Esophagus mucosa (tissue), 1 donor: ENCODE measurements at regions not wholly inside any gene's neighbourhood (a gene's known extent, or its start where the extent isn't known, plus 50 kb on each side); places are given as distances from the start of the nearest gene placed in this dataset.
"Not testable (repeated sequence)": the region's sequence is repeated elsewhere in the genome, so short reads cannot be mapped to it uniquely, and the experiment has no call there.

Experiments
- ATAC-seq: fragments of 200-7000 bp; cut with Tn5 transposase; one replicate; pipeline ENCODE4 v1.9.1; 2020
- donor health status: DM: yes; HTN: yes; CAD: no.

GRCh38 chr12:46487567-46488131, 115.1 kb upstream of the SLC38A2 start:
- no peak for ATAC-seq

- peak; percentile 43 for ATAC-seq
Measured at GRCh38 chr12:46486588-46486987, 114.0 kb upstream of the SLC38A2 start.

- no peak for ATAC-seq
Measured at GRCh38 chr12:46485853-46486252, 113.3 kb upstream of the SLC38A2 start.

DNA sequence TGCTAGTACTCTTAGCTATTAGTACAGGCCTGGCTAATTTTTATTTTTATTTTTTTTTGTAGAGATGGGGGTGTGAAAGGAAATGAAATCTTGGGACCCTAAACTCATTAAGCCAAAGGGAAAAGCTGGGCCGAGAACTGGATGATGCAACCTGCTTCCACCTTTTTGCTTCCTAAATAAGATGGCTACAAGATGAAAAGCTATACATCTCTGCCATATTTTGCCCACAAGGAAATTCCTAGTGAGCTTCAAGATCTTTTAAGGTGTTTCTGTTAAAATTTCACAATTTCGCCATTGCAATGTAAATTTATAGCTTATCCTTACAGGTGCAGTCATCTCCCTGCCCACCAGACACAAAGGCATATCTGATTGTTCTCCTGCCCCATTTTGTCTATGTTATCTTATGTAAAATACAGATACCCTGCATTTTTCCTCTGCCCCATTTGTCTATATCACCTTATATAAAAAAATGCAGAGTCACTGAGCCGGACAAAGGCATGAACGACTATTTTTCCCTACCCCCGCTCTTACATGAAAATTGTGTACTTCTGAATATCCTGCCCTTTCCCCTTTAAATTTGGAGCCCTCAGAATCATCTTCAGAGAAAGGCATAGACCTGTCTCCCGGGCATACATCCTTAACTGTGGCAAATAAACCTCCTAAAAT, 112.0 kb upstream of the SLC38A2 start:
- no peak for ATAC-seq

- ATAC-seq: no peak
Measured at GRCh38 chr12:46483572-46484395, 111.2 kb upstream of the SLC38A2 start.

GRCh38 chr12:46480724-46481123, 108.2 kb upstream of the SLC38A2 start:
- ATAC-seq: no peak

DNA sequence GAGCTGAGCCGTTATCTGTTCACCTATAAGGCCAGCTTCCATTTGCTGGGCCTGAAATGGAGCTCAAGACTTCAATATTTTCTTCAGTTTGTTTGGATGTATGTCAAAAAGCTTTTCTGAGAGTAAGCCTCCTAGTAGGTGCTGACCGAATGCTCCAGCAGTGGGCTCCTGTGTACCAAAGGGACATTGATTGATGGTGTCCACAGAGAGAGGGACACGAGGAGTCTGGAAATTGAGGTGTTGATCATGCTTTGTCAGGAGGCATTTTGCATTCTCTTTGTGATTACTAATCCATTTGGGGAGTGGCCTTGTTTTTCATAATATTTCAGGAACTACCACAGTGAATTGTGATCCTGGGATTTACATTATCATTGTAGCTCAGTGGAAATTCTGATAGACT, 107.7 kb upstream of the SLC38A2 start:
- ATAC-seq: no peak

DNA sequence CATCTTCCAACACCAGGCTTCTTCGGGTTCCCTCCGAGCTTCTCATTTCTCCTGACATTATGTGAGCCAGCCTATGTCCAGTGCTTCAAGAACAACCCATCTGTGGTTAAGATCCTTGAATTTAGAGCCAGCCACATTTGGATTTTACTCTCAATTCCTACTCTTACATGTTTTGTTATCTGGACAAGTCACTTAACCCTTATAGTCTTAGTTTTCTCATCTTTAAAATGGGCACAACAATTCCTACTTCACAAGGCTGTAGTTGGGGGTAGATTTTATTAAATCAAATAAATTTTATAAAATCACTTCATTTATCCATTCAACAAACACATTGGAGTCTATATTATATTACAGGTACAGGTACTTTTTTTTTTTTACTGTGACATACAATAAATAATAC, 105.5 kb upstream of the SLC38A2 start:
- ATAC-seq: no peak

DNA sequence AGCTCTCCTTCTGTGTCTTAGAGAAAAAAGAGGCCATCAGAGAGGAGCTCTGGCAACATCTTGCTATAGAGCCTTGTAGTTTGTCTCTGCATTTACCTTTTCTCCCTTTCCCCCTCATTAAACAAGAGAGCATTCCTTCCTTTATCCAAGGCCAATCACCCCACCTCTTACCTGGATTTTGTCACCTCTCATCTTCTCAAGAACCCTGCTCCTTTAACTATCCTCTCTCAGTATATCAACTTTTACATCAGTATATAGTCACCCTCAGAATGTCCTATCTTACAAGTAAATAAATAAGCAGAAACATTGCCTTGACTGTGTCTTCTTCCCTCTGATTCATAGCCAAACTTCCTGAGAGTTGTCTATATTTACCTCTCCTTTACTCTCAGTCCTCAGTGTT, 105.0 kb upstream of the SLC38A2 start:
- no peak for ATAC-seq

DNA sequence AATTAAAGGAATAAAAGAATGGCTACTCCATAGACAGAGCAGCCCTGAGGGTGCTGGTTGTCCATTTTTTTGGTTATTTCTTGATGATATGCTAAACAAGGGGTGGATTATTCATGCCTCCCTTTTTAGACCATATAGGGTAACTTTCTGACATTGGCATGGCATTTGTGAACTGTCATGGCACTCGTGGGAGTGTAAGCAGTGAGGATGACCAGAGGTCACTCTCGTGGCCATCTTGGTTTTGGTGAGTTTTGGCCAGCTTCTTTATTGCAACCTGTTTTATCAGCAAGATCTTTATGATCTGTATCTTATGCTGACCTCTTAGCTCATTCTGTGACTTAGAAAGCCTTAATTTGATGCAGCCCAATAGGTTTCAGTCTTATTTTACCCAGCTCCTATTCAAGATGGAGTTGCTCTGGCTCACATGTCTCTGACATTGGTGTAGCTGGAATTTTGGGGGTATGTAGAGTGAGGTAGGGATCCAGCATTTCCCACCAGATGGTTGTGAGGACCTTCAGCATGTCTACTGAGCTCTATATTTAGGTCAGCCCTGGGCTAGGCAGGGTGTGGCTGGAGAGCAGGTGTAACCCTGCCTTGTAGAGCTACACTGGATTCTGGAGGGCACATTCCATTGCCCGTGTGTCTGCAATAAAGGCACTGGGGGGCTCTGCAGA, 103.5 kb upstream of the SLC38A2 start:
- ATAC-seq: no peak

- not testable (repeated sequence) for ATAC-seq
Measured at GRCh38 chr12:46474385-46474784, 101.8 kb upstream of the SLC38A2 start.

DNA sequence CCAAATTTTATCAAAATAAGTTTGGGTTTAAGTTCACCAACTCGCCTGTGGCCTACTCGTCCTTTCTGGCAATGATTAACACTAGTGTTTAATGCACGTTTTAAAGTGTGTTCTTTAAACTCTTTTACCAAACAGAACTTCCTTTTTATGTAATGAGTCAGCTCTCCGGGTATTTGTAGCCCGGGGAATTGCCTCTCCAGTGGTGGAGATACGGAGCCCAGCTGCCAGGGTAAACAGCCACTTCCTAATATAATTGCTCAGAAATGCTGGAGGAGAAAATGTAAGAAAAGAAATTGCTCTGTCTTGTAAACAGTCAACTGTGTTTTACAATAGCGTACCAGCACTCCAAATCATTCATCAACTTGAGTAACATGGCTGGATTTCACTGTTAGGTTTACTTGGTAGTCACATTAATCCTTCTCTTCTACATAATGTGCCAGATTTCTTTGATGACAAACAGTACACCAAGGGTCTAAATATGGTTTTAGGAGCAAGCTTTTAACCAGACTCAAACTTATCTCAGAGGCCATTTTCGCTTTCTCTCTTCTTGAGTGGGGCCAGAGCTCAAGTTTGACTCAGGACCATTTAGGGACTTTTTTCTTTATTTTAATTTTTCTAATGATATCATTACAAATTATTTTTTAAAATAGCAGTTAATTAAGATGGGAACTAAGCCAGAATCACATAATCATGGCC, 101.2 kb upstream of the SLC38A2 start:
- ATAC-seq: peak; percentile 68

DNA sequence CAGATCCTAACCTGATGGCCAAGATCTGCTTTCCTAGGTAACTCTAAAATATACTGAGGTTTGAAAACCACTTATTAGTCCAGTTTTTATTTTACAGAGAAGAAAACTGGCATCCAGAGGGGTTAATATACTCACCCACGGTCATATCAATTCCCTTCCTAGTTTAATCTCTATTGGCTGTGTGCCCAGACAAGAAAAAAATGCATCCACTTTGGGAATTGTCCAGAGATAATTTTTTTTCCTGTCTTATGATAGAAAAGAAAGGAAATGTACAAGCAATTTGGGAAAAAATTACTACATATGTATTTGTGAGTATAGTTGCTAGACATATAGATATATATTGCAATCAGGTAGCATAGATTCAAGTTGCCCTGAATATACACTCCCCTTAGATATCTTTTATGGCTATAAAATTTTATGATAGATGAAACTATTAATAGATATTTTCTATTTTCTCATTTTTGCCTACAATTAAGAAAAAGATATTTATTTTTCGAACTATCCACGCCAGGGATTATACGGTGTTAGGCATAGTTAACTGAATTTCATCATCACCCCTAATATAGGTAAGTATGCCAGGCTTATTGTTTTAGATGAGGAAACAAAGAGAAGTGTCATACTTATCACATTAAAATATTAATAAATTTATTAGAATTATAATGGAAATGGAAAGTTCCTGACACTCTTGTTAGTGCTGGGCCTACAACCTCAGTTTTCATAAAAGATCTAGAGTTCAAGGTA, 100.5 kb upstream of the SLC38A2 start:
- ATAC-seq: no peak

DNA sequence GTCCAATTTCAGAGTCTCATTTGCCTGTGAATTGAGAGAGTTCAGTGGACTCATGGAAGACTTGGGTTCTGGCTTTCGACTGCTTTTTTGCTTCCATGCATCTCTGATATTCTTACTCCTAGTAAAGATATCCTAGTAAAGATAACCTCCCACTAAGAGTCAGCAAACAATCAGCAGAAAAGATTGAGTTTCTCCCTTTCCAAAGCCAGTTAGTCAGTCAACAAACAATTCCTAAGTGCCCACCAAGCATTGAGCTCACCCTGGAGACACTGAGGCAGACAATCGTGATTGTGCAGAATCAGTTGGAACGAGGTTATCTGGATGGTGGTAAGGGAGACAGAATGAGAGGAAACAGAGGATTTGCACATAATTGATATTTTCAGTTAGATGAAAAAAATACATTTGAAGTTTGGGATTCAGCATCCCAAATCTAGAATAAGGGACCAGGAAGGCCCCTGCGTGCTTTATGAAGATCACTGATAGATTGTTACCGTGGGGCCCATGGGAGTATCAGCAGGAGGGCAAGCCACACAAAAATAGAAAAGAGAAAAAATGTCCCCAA, 99.7 kb upstream of the SLC38A2 start:
- ATAC-seq: no peak

- ATAC-seq: no peak
Measured at GRCh38 chr12:46471404-46471803, 98.8 kb upstream of the SLC38A2 start.

GRCh38 chr12:46470975-46471374, 98.4 kb upstream of the SLC38A2 start:
- no peak for ATAC-seq

DNA sequence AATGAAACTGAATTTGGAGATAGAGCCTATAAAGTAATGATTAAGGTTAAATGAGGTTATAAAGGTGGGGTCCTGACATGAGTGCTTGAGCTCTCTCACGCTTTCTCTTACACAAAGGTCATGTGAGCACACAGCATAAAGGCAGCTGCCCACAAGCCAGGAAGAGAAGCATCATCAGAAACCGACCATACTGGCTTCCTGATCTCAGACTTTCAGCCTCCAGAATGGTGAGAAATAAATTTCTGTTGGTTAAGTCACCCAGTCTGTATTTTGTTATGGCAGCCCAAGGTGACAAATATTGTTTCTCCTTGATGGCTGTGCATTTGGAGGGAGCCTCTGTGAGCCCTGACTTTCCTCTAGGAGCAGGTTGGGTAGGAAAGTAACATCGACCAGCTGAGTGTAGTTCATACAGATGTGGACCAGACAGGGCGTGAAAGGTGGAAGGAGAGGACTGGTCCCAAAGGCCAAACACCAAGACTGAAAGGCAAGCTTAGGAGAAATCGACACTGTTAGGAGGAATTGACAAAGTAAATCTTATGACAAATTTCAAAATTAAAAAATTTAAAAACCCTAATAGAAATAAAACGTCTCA, 97.6 kb upstream of the SLC38A2 start:
- no peak for ATAC-seq

DNA sequence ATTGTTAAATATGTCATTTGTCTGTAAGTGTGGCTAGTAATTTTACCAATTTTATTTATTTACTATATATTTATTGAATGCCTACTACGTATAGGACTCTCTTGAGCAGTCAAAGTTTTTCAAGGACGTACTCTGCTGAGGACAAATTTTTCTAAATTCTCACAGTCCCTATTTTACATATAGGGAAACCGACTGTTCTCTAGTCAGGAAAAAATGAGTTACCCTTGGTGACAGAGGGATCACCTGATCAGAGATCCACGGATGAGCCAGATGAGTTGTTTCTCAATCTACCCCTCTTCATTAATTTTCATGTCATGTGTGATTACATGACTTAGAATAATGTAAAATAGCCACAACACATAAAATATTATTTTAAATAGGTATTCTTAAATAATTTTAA, 96.2 kb upstream of the SLC38A2 start:
- no peak for ATAC-seq

GRCh38 chr12:46468160-46468559, 95.6 kb upstream of the SLC38A2 start:
- no peak for ATAC-seq

- ATAC-seq: no peak
Measured at GRCh38 chr12:46465307-46465706, 92.7 kb upstream of the SLC38A2 start.

- no peak for ATAC-seq
Measured at GRCh38 chr12:46464863-46465262, 92.3 kb upstream of the SLC38A2 start.
